SK-N-SH treated with all-trans-retinoic acid at 6 μM for 48 hours (cell line): ENCODE measurements at regions not wholly inside any gene's neighbourhood (a gene's known extent, or its start where the extent isn't known, plus 50 kb on each side); places are given as distances from the start of the nearest gene placed in this dataset.
"Not testable (repeated sequence)": the region's sequence is repeated elsewhere in the genome, so short reads cannot be mapped to it uniquely, and the experiment has no call there.

Experiments
- SNAI2 ChIP-seq: fragments of 250-450 bp; sonication (Bioruptor Pico); IDR thresholded peaks from 2 replicates; pipeline ENCODE4 v1.5.0; 2020; ENCODE audit warnings: mild to moderate bottlenecking, moderate library complexity
- TF ChIP-seq, protein P1 (sequence below): fragments of 250-450 bp; sonication (Bioruptor Pico); IDR thresholded peaks from 2 replicates; pipeline ENCODE4 v1.8.0; 2020; ENCODE audit warnings: mild to moderate bottlenecking, moderate library complexity, borderline replicate concordance

DNA sequence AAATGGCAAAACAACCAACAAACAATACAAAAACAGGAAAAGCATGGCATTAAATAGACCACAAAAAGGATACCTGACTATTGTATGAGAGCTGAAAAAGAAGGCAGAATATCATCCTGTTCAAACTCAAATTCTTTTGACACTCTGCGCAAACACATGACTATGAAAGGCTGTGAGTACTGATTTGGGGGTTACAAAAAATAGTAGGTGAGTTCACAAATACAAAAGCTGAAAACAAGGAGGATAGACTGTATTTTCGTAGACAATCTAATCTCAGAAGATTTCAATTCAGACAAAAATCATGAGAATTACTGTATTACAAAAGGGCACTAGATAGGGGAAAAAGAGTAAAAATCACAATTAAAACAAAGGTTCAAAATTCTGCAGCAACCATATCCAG lies 142.6 kb upstream of the C1QTNF3 start:
- TF ChIP-seq SNAI2 (CRISPR knock-in tag): not testable (repeated sequence)
- TF ChIP-seq, protein P1, sequence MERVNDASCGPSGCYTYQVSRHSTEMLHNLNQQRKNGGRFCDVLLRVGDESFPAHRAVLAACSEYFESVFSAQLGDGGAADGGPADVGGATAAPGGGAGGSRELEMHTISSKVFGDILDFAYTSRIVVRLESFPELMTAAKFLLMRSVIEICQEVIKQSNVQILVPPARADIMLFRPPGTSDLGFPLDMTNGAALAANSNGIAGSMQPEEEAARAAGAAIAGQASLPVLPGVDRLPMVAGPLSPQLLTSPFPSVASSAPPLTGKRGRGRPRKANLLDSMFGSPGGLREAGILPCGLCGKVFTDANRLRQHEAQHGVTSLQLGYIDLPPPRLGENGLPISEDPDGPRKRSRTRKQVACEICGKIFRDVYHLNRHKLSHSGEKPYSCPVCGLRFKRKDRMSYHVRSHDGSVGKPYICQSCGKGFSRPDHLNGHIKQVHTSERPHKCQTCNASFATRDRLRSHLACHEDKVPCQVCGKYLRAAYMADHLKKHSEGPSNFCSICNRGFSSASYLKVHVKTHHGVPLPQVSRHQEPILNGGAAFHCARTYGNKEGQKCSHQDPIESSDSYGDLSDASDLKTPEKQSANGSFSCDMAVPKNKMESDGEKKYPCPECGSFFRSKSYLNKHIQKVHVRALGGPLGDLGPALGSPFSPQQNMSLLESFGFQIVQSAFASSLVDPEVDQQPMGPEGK (CRISPR knock-in tag): not testable (repeated sequence)
